Common myeloid progenitor, CD34-positive (primary cell): ENCODE measurements at regions not wholly inside any gene's neighbourhood (a gene's known extent, or its start where the extent isn't known, plus 50 kb on each side); places are given as distances from the start of the nearest gene placed in this dataset.

Experiments used
- CTCF ChIA-PET: fragments of 350-600 bp; sonication (Branson Sonifier 250); formaldehyde crosslinking; loops from one replicate; lab custom pipeline; 2021; ENCODE audit warnings: antibody characterized with exemption; lab: Charles Lee
- POLR2A ChIA-PET: fragments of 350-600 bp; sonication (Branson Sonifier 250); formaldehyde crosslinking; loops from one replicate; lab custom pipeline; 2021; ENCODE audit warnings: antibody characterized with exemption; lab: Charles Lee
- DNase-seq, 3 donors: peaks; one replicate each; pipeline versions ENCODE4 v3.0.0 to v3.0.0-alpha.2; 2013
- H3K27ac ChIP-seq, 2 experiments: 1 replicate in 1 of 2; 2 replicates in 1 of 2; pipeline ENCODE4 v1.7.0; 2013; ENCODE audit warnings: inconsistent platforms in 2 of 2, low read length in 2 of 2, mild to moderate bottlenecking in 2 of 2, low read depth in 1 of 2, moderate library complexity in 1 of 2; ENCODE audit not compliant: severe bottlenecking in 2 of 2, insufficient read depth in 1 of 2, poor library complexity in 1 of 2
- H3K27me3 ChIP-seq, 5 experiments: replicated peaks in 2 of 5; 1 replicate in 3 of 5; 2 replicates in 2 of 5; pipeline versions ENCODE4 v1.6.1 to v1.7.0; 2013; ENCODE audit warnings: low read length in 4 of 5, mild to moderate bottlenecking in 2 of 5, moderate library complexity in 2 of 5, inconsistent platforms in 1 of 5; ENCODE audit not compliant: insufficient read depth in 5 of 5, control insufficient read depth in 4 of 5
- H3K36me3 ChIP-seq, 4 experiments: 1 replicate in 2 of 4; 2 replicates in 2 of 4; pipeline versions ENCODE4 v1.6.1 to v1.7.0; 2013; ENCODE audit warnings: low read length in 3 of 4, control low read depth in 1 of 4, mild to moderate bottlenecking in 1 of 4; ENCODE audit not compliant: control insufficient read depth in 4 of 4, insufficient read depth in 4 of 4
- H3K4me1 ChIP-seq, 4 experiments: 1 replicate in 3 of 4; 2 replicates in 1 of 4; pipeline versions ENCODE4 v1.6.1 to v1.7.1; 2013; ENCODE audit warnings: low read length in 3 of 4, mild to moderate bottlenecking in 3 of 4, control low read depth in 1 of 4, inconsistent platforms in 1 of 4, moderate library complexity in 1 of 4; ENCODE audit not compliant: control insufficient read depth in 4 of 4, insufficient read depth in 4 of 4; ENCODE audit errors: control extremely low read depth in 1 of 4
- H3K4me3 ChIP-seq, 7 experiments: 1 replicate in 4 of 7; 2 replicates in 3 of 7; pipeline versions ENCODE4 v1.5.1 to v1.7.0; 2013; ENCODE audit warnings: mild to moderate bottlenecking in 7 of 7, low read length in 6 of 7, moderate library complexity in 6 of 7, inconsistent platforms in 2 of 7, low read depth in 2 of 7, control low read depth in 1 of 7; ENCODE audit not compliant: insufficient read depth in 4 of 7, control insufficient read depth in 1 of 7; ENCODE audit errors: extremely low read depth in 1 of 7
- H3K9me3 ChIP-seq, 5 experiments: 1 replicate in 4 of 5; 2 replicates in 1 of 5; pipeline versions ENCODE4 v1.6.1 to v1.7.1; 2013; ENCODE audit warnings: low read length in 4 of 5, mild to moderate bottlenecking in 2 of 5, inconsistent platforms in 1 of 5, low read depth in 1 of 5, moderate library complexity in 1 of 5; ENCODE audit not compliant: control insufficient read depth in 4 of 5, insufficient read depth in 2 of 5; ENCODE audit errors: control extremely low read depth in 1 of 5
- WGBS: methylation state at CpG from one replicate; pipeline ENCODE4 v1.1.5; 2013; ENCODE audit not compliant: insufficient coverage; 5-methylcytosine and 5-hydroxymethylcytosine counted together

- ChIA-PET CTCF (interaction anchor here (1.5 to 15.1 kb wide), 3 partner anchors 19 to 344 kb away, joined by 3 to 158 read pairs (median 4); no protein-coding TSS in a partner anchor), POLR2A (no interaction called here)
- H3K4me3 ChIP-seq, result no peak overlapping the region
- no peak overlapping the region for H3K27ac ChIP-seq
- DNase-seq, result no peak
- H3K27me3 ChIP-seq, result no peaks in the 10 kb centered on the region
- 98% methylated on average over 6 of the region's 7 CpGs for WGBS
- H3K4me1 ChIP-seq, result peaks cover 0 to 13% (median 3%) of the 10 kb centered on the region in 4 experiments
- no peaks in the 10 kb centered on the region for H3K9me3 ChIP-seq
- H3K36me3 ChIP-seq, result no peaks in the 10 kb centered on the region
Measured at GRCh38 chr11:128282053-128282452, 305.3 kb downstream of the ETS1 start.

GRCh38 chr11:128279866-128280265, 307.5 kb downstream of the ETS1 start:
- POLR2A ChIA-PET, result no interaction called here
- no peaks in the 10 kb centered on the region for H3K27me3 ChIP-seq

DNA sequence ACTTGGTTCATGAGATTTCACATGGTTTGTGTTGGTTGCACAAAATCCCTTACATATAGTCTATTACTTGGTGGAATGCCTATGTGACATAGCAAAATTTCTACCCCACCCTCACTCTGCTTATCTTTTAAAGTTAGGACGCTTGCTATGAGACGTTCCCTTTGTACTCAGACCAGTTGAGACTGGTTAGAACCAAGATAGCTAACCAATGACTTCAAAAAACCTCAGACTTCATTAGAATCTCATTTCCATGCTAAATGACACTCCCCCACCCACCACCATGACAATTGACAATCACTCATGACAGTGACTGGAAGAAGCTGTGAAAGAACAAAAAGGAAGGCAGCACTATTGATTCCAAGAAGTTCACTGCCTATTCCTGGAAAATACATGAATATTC, 313.6 kb downstream of the ETS1 start:
- CTCF ChIA-PET, result interaction anchor here (2.3 kb wide), 1 partner anchor 12 kb away, joined by 7 read pairs; no protein-coding TSS in a partner anchor
- POLR2A ChIA-PET, result no interaction called here
- peaks cover 0 to 4% (median 3%) of the 10 kb centered on the region in 5 experiments for H3K9me3 ChIP-seq

More at GRCh38 chr11:128279866-128280265, 307.5 kb downstream of the ETS1 start:
- peaks cover 0 to 7% (median 2%) of the 10 kb centered on the region in 4 experiments for H3K4me1 ChIP-seq
- peaks cover 0 to 4% (median 3%) of the 10 kb centered on the region in 5 experiments for H3K9me3 ChIP-seq
- 100% methylated on average over 1 of the region's 1 CpG for WGBS
- CTCF ChIA-PET, result interaction anchor here (0.6 to 15.1 kb wide), 7 partner anchors 9 to 484 kb away, joined by 3 to 158 read pairs (median 3); no protein-coding TSS in a partner anchor
- DNase-seq, result no peak
- no peak overlapping the region for H3K4me3 ChIP-seq
- H3K36me3 ChIP-seq, result no peaks in the 10 kb centered on the region
- no peak overlapping the region for H3K27ac ChIP-seq

DNA sequence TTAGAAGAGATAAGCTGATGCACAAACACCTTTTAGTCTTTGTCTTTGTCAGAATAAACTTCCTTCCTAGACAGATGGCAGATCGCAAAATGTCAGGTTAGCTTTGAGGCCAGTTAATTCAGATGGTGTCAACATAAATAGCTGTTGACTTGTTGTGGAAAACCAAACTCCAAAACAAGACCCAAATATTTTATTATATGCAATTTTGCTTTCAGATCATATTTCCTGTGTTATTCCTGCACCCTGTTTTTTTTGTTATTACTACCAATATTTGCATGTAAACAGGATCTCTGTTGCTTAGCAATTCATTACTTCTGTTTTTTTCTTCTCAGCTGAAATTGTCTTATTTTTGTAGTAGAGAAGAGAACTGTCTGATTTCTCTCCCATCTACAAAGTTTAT, 316.0 kb downstream of the ETS1 start:
- no peaks in the 10 kb centered on the region for H3K36me3 ChIP-seq
- H3K4me1 ChIP-seq, result peaks cover 3 to 37% (median 13%) of the 10 kb centered on the region in 4 experiments
- peaks cover 0 to 2% (median 1%) of the 10 kb centered on the region in 5 experiments for H3K9me3 ChIP-seq
- peak overlapping the region; percentile 87 to 95 for H3K27ac ChIP-seq
- POLR2A ChIA-PET, result interaction anchor here (0.6 kb wide), 2 partner anchors 68 to 353 kb away, joined by 3 read pairs; no protein-coding TSS in a partner anchor
- peak overlapping the region in 2 of 7 experiments; percentile 1 to 30 for H3K4me3 ChIP-seq
- peak; percentile 74 to 85 (median 79) for DNase-seq
- no CpG with 5 or more reads among the region's 1 CpG for WGBS
- no peaks in the 10 kb centered on the region for H3K27me3 ChIP-seq
- CTCF ChIA-PET, result interaction anchor here (0.9 to 1.3 kb wide), 3 partner anchors 8 to 71 kb away, joined by 3 to 4 read pairs (median 3); no protein-coding TSS in a partner anchor

More for the DNA sequence above, 313.6 kb downstream of the ETS1 start:
- peaks cover 3 to 37% (median 13%) of the 10 kb centered on the region in 4 experiments for H3K4me1 ChIP-seq
- no peak overlapping the region for H3K27ac ChIP-seq
- H3K4me3 ChIP-seq, result no peak overlapping the region
- no peaks in the 10 kb centered on the region for H3K27me3 ChIP-seq
- WGBS, result no CpG with 5 or more reads among the region's 2 CpGs
- peak in 1 of 3 donors; percentile 56 for DNase-seq
- H3K36me3 ChIP-seq, result no peaks in the 10 kb centered on the region

GRCh38 chr11:128269466-128269865, 317.9 kb downstream of the ETS1 start:
- Histone ChIP-seq H3K4me1 (peaks cover 3 to 30% (median 10%) of the 10 kb centered on the region in 4 experiments), H3K36me3 (no peaks in the 10 kb centered on the region), H3K9me3 (no peaks in the 10 kb centered on the region), H3K4me3 (no peak overlapping the region), H3K27me3 (no peaks in the 10 kb centered on the region), H3K27ac (no peak overlapping the region)
- no peak for DNase-seq
- WGBS, result no CpG with 5 or more reads among the region's 1 CpG
- POLR2A ChIA-PET, result no interaction called here
- CTCF ChIA-PET, result no interaction called here

DNA sequence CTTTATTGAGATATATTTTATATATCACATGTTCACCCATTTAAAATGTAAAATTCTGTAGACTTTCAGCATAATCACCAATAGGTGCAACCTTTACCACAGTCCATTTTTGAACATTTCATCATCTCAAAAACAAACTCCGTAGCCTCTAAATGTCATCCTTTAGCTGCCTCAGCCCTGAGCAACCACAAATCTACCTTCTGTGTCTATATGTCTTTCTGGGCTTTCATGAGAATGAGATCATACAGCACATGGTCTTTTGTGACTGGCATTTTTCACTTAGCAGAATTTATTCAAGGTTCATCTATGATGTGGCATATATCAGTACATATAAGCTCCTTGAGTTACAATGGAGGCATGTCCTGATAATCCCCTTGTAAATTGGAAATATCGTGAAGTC, 320.5 kb downstream of the ETS1 start:
- no peak overlapping the region for H3K4me3 ChIP-seq
- peaks cover 6 to 22% (median 14%) of the 10 kb centered on the region in 4 experiments for H3K4me1 ChIP-seq
- POLR2A ChIA-PET, result interaction anchor here (0.7 kb wide), 1 partner anchor 67 kb away, joined by 3 read pairs; no protein-coding TSS in a partner anchor
- no peaks in the 10 kb centered on the region for H3K36me3 ChIP-seq
- DNase-seq, result no peak
- H3K27ac ChIP-seq, result no peak overlapping the region
- H3K9me3 ChIP-seq, result no peaks in the 10 kb centered on the region
- WGBS, result 100% methylated on average over 1 of the region's 2 CpGs
- CTCF ChIA-PET, result interaction anchor here (1.0 to 1.3 kb wide), 2 partner anchors 30 to 77 kb away, joined by 3 read pairs; no protein-coding TSS in a partner anchor
- no peaks in the 10 kb centered on the region for H3K27me3 ChIP-seq
